ENCODE measurements at regions not wholly inside any gene's neighbourhood (a gene's known extent, or its start where the extent isn't known, plus 50 kb on each side); places are given as distances from the start of the nearest gene placed in this dataset.

DNA sequence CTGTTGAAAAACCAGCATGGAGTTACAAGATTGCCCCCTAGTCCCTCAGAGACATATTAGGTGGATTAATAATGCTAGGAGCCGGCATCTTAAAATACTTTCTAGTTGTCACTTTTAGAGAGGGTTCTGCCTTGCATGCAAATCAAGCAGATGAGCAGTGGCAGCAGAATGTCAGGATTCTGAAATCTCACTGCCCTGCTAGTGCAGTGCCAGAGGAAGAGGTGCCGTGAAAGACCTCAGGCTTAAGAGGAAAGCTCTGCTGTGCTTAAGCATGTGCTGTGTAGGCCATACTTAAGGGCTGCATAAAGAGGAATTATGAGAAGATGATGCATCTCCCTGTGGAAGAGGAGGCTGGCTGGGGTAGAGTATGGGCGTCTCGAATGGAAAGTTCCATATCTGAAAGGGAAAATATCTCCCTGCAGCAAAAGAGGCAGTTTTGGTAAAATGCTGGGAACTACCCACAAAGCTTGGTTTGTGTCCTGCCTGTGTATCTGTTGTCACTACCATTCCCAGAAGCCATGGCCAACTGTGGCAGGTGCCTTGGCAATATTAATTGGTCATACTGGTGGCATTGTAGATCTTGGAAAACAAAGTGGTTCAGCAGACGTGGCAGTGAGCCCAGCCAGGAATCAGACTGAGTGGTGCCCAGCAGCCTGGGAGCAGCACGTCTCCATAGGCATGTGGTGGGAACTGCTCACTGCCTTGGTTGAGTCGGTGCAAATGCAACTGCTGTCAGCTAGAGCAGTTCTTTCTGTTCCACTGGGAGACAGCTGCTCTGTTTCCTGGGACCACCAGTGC, 131.9 kb downstream of the EVA1A start:
- TF ChIP-seq, protein P1, sequence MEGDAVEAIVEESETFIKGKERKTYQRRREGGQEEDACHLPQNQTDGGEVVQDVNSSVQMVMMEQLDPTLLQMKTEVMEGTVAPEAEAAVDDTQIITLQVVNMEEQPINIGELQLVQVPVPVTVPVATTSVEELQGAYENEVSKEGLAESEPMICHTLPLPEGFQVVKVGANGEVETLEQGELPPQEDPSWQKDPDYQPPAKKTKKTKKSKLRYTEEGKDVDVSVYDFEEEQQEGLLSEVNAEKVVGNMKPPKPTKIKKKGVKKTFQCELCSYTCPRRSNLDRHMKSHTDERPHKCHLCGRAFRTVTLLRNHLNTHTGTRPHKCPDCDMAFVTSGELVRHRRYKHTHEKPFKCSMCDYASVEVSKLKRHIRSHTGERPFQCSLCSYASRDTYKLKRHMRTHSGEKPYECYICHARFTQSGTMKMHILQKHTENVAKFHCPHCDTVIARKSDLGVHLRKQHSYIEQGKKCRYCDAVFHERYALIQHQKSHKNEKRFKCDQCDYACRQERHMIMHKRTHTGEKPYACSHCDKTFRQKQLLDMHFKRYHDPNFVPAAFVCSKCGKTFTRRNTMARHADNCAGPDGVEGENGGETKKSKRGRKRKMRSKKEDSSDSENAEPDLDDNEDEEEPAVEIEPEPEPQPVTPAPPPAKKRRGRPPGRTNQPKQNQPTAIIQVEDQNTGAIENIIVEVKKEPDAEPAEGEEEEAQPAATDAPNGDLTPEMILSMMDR (conservative IDR thresholded peaks at IDR 0.05; ENCODE audit: low read depth, low read length) = no peak
- no peak for TF ChIP-seq EZH2phosphoT487 (IDR thresholded peaks at IDR 0.05; ENCODE audit: borderline replicate concordance, low read length)
- no peak for TF ChIP-seq EZH2 (IDR thresholded peaks at IDR 0.05; ENCODE audit: low read length, unreplicated experiment)
